Trophoblast cell (in vitro differentiated cells and primary cell): ENCODE measurements at regions not wholly inside any gene's neighbourhood (a gene's known extent, or its start where the extent isn't known, plus 50 kb on each side); places are given as distances from the start of the nearest gene placed in this dataset.

Experiments used
- DNase-seq, 2 donors: peaks; one replicate each; pipeline ENCODE4 v3.0.0-alpha.2; 2016
- H2AFZ ChIP-seq: 2 replicates; pipeline ENCODE4 v1.6.1; 2013; ENCODE audit warnings: low read length, moderate library complexity, mild to moderate bottlenecking; ENCODE audit not compliant: insufficient read depth, poor library complexity
- H2AK5ac ChIP-seq: 2 replicates; pipeline ENCODE4 v1.6.1; 2013; ENCODE audit warnings: mild to moderate bottlenecking, low read length
- H2BK120ac ChIP-seq: 2 replicates; pipeline ENCODE4 v1.6.1; 2013; ENCODE audit warnings: low read length, mild to moderate bottlenecking, moderate library complexity; ENCODE audit not compliant: insufficient read depth, poor library complexity
- H2BK12ac ChIP-seq: 2 replicates; pipeline ENCODE4 v1.6.1; 2013; ENCODE audit warnings: mild to moderate bottlenecking, low read length, moderate library complexity
- H2BK5ac ChIP-seq: 2 replicates; pipeline ENCODE4 v1.6.1; 2013; ENCODE audit warnings: low read length, low read depth, moderate library complexity, mild to moderate bottlenecking; ENCODE audit not compliant: poor library complexity
- H3K14ac ChIP-seq: 2 replicates; pipeline ENCODE4 v1.6.1; 2013; ENCODE audit warnings: mild to moderate bottlenecking, low read length
- H3K18ac ChIP-seq: 2 replicates; pipeline ENCODE4 v1.6.1; 2013; ENCODE audit warnings: mild to moderate bottlenecking, low read length
- H3K23ac ChIP-seq: 2 replicates; pipeline ENCODE4 v1.6.1; 2013; ENCODE audit warnings: low read length
- H3K27ac ChIP-seq: 2 replicates; pipeline ENCODE4 v1.5.1; 2013; ENCODE audit warnings: low read depth, mild to moderate bottlenecking, inconsistent platforms, low read length, moderate library complexity
- H3K27me3 ChIP-seq: 2 replicates; pipeline ENCODE4 v1.6.1; 2013; ENCODE audit warnings: inconsistent platforms, mild to moderate bottlenecking, low read length, moderate library complexity; ENCODE audit not compliant: insufficient read depth
- H3K36me3 ChIP-seq, 2 experiments: 1 replicate in 1 of 2; 2 replicates in 1 of 2; pipeline ENCODE4 v1.6.1; 2013; ENCODE audit warnings: low read length in 2 of 2, mild to moderate bottlenecking in 2 of 2, moderate library complexity in 1 of 2; ENCODE audit not compliant: insufficient read depth in 2 of 2, control insufficient read depth in 1 of 2
- H3K4ac ChIP-seq: 2 replicates; pipeline ENCODE4 v1.6.1; 2013; ENCODE audit warnings: low read depth, mild to moderate bottlenecking, low read length, moderate library complexity
- H3K4me1 ChIP-seq, 2 experiments: 1 replicate in 1 of 2; 2 replicates in 1 of 2; pipeline ENCODE4 v1.6.1; 2013; ENCODE audit warnings: low read length in 2 of 2, mild to moderate bottlenecking in 2 of 2, moderate library complexity in 1 of 2; ENCODE audit not compliant: insufficient read depth in 2 of 2, control insufficient read depth in 1 of 2
- H3K4me2 ChIP-seq: 2 replicates; pipeline ENCODE4 v1.6.1; 2013; ENCODE audit warnings: inconsistent platforms, mild to moderate bottlenecking, low read length, moderate library complexity
- H3K4me3 ChIP-seq: 2 replicates; pipeline ENCODE4 v1.5.1; 2013; ENCODE audit warnings: mild to moderate bottlenecking, low read depth, low read length, inconsistent platforms
- H3K79me1 ChIP-seq: one replicate; pipeline ENCODE4 v1.6.1; 2013; ENCODE audit warnings: low read length
- H3K79me2 ChIP-seq: 2 replicates; pipeline ENCODE4 v1.6.1; 2013; ENCODE audit warnings: low read length, mild to moderate bottlenecking; ENCODE audit not compliant: control insufficient read depth, insufficient read depth, poor library complexity
- H3K9ac ChIP-seq: 2 replicates; pipeline ENCODE4 v1.6.1; 2013; ENCODE audit warnings: mild to moderate bottlenecking, low read length
- H3K9me3 ChIP-seq: 2 replicates; pipeline ENCODE4 v1.6.1; 2013; ENCODE audit warnings: low read depth, mild to moderate bottlenecking, control low read depth, inconsistent platforms, low read length; ENCODE audit not compliant: insufficient read depth
- H4K12ac ChIP-seq: 2 replicates; pipeline ENCODE4 v1.6.1; 2013; ENCODE audit warnings: low read depth, mild to moderate bottlenecking, low read length, moderate library complexity
- H4K8ac ChIP-seq: 2 replicates; pipeline ENCODE4 v1.6.1; 2013; ENCODE audit warnings: low read depth, mild to moderate bottlenecking, low read length, moderate library complexity
- H4K91ac ChIP-seq: one replicate; pipeline ENCODE4 v1.6.1; 2013; ENCODE audit warnings: low read depth, mild to moderate bottlenecking, low read length, moderate library complexity
- WGBS: extraction: QIAGEN DNeasy Blood & Tissue Kit; methylation state at CpG from one replicate; pipeline ENCODE4 v1.1.7; 2013; ENCODE audit warnings: missing lambda C conversion rate; ENCODE audit not compliant: insufficient read length, insufficient coverage; ENCODE audit errors: extremely low coverage; 5-methylcytosine and 5-hydroxymethylcytosine counted together

DNA sequence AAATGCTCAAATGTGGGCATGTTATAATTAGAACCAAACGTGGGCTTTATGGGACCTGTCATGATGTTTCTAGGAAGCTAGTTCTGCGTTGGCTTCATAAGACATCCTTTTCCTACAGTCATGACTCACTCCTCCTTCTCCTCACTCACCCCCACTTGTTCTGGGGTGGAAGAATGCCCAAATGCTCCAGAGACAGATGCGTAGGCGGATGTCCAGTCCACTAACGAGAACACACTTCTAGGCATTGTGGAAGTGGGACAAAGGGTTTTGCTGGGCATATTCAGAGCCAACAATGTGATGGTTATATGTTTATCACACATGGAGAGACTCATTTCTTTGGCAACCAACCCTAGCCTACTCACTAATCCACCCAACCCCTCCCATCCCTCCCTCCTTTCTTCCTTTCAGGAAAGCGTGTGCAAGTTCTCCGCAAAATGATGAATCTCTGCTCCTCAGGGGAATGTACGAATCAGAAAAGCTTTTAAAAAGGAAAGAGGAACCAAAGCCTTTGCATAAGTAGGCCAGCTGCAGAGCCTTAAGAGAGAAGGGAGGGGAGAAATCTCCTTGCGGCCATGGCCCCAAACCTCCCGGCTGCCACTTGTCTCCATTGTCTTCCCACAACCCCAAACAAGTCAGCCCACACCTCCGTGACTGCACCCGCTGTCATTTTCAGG, 123.0 kb upstream of the SPRED1 start:
- Histone ChIP-seq H3K4ac (no peak overlapping the region), H3K79me2 (no peaks in the 10 kb centered on the region), H4K91ac (no peak overlapping the region), H3K14ac (no peak overlapping the region), H3K27me3 (no peaks in the 10 kb centered on the region), H2BK120ac (no peak overlapping the region), H3K4me3 (no peak overlapping the region), H3K36me3 (no peaks in the 10 kb centered on the region), H2BK12ac (no peak overlapping the region), H3K79me1 (no peaks in the 10 kb centered on the region), H2BK5ac (no peak overlapping the region), H2AFZ (no peak overlapping the region), H4K8ac (no peak overlapping the region), H3K9ac (no peak overlapping the region), H4K12ac (no peak overlapping the region), H3K4me2 (no peak overlapping the region), H3K4me1 (no peaks in the 10 kb centered on the region), H3K18ac (no peak overlapping the region), H3K9me3 (no peaks in the 10 kb centered on the region), H2AK5ac (no peak overlapping the region), H3K27ac (no peak overlapping the region), H3K23ac (no peak overlapping the region)
- no CpG with 5 or more reads among the region's 12 CpGs for WGBS
- DNase-seq = peak; percentile 14 to 46

DNA sequence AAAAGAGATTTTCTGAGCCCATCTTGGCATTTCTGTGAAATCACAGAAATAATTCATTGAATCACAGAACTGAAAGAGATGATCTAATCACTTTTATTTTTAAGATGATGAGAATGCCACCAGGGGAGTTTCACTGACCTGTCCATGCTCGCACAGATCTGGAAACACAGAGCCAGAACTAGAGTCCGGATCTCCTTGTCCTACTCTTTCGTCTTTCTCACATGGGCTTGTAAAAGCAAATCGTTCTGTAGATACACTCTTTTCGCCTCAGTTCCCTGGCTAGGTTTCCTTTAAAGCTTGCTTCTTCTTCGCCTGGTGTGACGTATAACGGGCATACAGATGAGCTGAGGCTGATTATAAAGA, 122.5 kb upstream of the SPRED1 start:
- no peak overlapping the region for H2AK5ac ChIP-seq
- no peak overlapping the region for H3K4ac ChIP-seq
- H3K4me1 ChIP-seq = no peaks in the 10 kb centered on the region
- no peak overlapping the region for H3K27ac ChIP-seq
- H3K79me1 ChIP-seq = no peaks in the 10 kb centered on the region
- no peak overlapping the region for H3K4me3 ChIP-seq
- no peaks in the 10 kb centered on the region for H3K36me3 ChIP-seq
- H4K8ac ChIP-seq = no peak overlapping the region
- no peak overlapping the region for H4K91ac ChIP-seq
- no peaks in the 10 kb centered on the region for H3K79me2 ChIP-seq
- no peak overlapping the region for H3K18ac ChIP-seq
- no peak overlapping the region for H4K12ac ChIP-seq
- H2BK120ac ChIP-seq = no peak overlapping the region
- no peak overlapping the region for H3K14ac ChIP-seq
- no peak overlapping the region for H3K23ac ChIP-seq
- H3K9me3 ChIP-seq = no peaks in the 10 kb centered on the region
- H3K9ac ChIP-seq = no peak overlapping the region
- no peak overlapping the region for H3K4me2 ChIP-seq
- H3K27me3 ChIP-seq = no peaks in the 10 kb centered on the region
- WGBS = no CpG with 5 or more reads among the region's 8 CpGs
- no peak overlapping the region for H2BK12ac ChIP-seq
- H2BK5ac ChIP-seq = no peak overlapping the region
- no peak overlapping the region for H2AFZ ChIP-seq
- DNase-seq = peak in 1 of 2 donors; percentile 16

DNA sequence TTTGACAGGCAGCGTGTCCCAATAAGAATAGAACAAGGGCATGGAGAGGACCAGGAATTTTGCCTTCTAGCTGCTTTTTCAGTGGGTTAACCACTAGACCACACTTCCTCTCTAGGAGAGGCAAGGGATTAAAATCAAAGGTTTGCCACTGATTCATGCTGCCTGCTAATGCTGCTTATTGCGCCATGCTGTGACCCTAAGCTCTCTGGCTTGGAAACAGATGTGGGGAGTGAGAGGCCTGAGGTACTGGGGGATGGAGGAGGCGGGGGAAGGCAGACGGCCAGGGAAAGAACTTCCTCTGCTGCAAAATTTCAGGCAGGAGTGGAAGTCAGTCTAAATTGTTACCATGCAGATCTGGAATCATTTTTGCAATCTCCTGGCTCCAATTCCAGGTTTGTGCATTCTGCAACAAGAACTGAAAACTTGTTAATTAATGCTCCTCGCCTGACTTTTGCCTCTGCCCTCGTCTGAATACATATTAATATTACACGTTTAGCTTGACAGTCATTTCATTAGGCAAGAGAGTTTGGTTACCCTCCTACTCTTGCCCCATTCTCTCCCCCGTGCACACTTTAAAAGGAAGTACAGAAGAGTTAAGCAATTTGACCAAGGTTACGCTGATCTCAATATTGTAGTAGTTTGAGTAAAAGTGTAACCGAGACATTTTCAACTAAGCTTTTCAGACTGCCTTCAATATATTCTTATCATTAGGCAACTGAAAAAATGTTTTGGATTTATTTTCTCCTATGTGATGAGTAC, 121.7 kb upstream of the SPRED1 start:
- Histone ChIP-seq H3K4me1 (no peaks in the 10 kb centered on the region), H4K12ac (no peak overlapping the region), H3K23ac (no peak overlapping the region), H3K14ac (no peak overlapping the region), H2BK120ac (no peak overlapping the region), H2AFZ (no peak overlapping the region), H2BK12ac (no peak overlapping the region), H3K9me3 (no peaks in the 10 kb centered on the region), H4K91ac (no peak overlapping the region), H3K4me2 (no peak overlapping the region), H3K36me3 (no peaks in the 10 kb centered on the region), H4K8ac (no peak overlapping the region), H2AK5ac (no peak overlapping the region), H3K4ac (no peak overlapping the region), H3K79me2 (no peaks in the 10 kb centered on the region), H3K4me3 (no peak overlapping the region), H3K18ac (no peak overlapping the region), H3K79me1 (no peaks in the 10 kb centered on the region), H3K27ac (no peak overlapping the region), H3K9ac (no peak overlapping the region), H3K27me3 (no peaks in the 10 kb centered on the region), H2BK5ac (no peak overlapping the region)
- DNase-seq = peak in 1 of 2 donors; percentile 42
- WGBS = no CpG with 5 or more reads among the region's 10 CpGs

DNA sequence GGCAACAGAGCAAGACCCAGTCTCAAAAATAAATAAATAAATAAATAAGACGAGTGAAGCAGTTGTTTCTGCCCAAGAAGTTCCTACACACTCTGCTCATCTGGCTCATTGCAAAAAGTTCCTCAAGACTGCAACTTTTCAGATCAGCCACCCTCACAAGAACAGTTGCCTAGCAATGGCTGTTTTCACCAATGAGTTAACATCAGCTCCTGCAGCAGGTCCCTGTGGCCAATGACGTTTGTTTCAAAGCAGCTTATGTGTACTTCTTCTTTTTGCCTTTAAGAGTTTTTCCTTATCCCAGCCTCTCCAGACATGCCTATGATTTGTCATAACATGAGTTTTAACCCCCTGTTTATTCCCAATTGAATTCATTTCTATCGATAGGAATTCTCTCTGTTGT, 118.4 kb upstream of the SPRED1 start:
- H3K79me1 ChIP-seq = no peaks in the 10 kb centered on the region
- H4K91ac ChIP-seq = no peak overlapping the region
- no CpG with 5 or more reads among the region's 3 CpGs for WGBS
- H3K14ac ChIP-seq = no peak overlapping the region
- H4K12ac ChIP-seq = no peak overlapping the region
- no peak overlapping the region for H3K4me2 ChIP-seq
- H3K9ac ChIP-seq = no peak overlapping the region
- H3K23ac ChIP-seq = no peak overlapping the region
- no peak overlapping the region for H3K4ac ChIP-seq
- no peak overlapping the region for H2BK12ac ChIP-seq
- H3K4me3 ChIP-seq = no peak overlapping the region
- H3K27me3 ChIP-seq = no peaks in the 10 kb centered on the region
- no peak overlapping the region for H3K18ac ChIP-seq
- H3K79me2 ChIP-seq = no peaks in the 10 kb centered on the region
- no peak overlapping the region for H3K27ac ChIP-seq
- H3K9me3 ChIP-seq = no peaks in the 10 kb centered on the region
- H3K36me3 ChIP-seq = no peaks in the 10 kb centered on the region
- no peak overlapping the region for H2AFZ ChIP-seq
- no peak overlapping the region for H2BK5ac ChIP-seq
- DNase-seq = peak in 1 of 2 donors; percentile 32
- H2BK120ac ChIP-seq = no peak overlapping the region
- no peak overlapping the region for H2AK5ac ChIP-seq
- no peak overlapping the region for H4K8ac ChIP-seq
- H3K4me1 ChIP-seq = no peaks in the 10 kb centered on the region
